ENCODE measurements at regions not wholly inside any gene's neighbourhood (a gene's known extent, or its start where the extent isn't known, plus 50 kb on each side); places are given as distances from the start of the nearest gene placed in this dataset.

- TF ChIP-seq CTCF (IDR thresholded peaks at IDR 0.05) (no peak), POLR2A (IDR thresholded peaks at IDR 0.05) (no peak)
Measured at GRCh38 chr1:94719926-94720793, 100.0 kb upstream of the SLC44A3 start.
